ENCODE measurements at regions not wholly inside any gene's neighbourhood (a gene's known extent, or its start where the extent isn't known, plus 50 kb on each side); places are given as distances from the start of the nearest gene placed in this dataset.

DNA sequence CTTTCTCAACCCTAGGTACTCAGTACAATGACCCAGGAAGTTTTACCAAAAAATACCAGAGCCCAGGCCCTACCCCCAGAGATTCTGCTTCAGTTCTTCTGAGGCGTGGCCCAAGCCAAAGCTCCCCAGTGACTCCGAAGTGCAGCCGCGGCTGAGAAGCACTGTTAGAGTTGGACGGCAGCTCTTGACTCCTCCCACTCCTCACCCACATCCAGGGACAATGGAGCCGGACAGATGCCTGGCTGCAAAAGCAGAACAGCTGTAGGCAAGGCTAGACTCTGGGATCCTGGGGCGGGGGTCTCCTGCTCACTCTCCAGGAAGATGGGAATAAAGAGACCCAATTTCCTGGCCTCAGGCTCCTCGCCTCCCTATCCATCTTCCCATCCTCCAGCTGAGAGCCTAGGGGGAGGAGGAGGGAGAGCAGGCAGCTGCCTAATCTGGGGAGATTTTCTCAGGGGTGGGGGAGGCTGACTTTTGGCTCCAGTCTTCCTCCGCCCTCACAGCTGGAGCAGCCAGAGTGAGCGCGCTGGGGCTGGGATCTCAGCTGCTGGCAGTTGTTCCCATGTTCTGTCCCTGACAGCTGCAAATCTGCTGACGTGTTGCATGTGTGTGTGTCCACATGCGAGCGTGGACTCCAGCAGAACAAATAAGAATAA, 223.8 kb downstream of the OPA1 start:
- TF ChIP-seq CBX3 (IDR thresholded peaks at IDR 0.05; ENCODE audit: low read depth) = no peak
- TF ChIP-seq EZH2 (IDR thresholded peaks at IDR 0.05) = no peak
- TF ChIP-seq ZNF274 (IDR thresholded peaks at IDR 0.05; ENCODE audit: low read depth, low read length) = no peak
- TF ChIP-seq RAD21 (IDR thresholded peaks at IDR 0.05; ENCODE audit: low read depth) = no peak
- TF ChIP-seq, protein P1, sequence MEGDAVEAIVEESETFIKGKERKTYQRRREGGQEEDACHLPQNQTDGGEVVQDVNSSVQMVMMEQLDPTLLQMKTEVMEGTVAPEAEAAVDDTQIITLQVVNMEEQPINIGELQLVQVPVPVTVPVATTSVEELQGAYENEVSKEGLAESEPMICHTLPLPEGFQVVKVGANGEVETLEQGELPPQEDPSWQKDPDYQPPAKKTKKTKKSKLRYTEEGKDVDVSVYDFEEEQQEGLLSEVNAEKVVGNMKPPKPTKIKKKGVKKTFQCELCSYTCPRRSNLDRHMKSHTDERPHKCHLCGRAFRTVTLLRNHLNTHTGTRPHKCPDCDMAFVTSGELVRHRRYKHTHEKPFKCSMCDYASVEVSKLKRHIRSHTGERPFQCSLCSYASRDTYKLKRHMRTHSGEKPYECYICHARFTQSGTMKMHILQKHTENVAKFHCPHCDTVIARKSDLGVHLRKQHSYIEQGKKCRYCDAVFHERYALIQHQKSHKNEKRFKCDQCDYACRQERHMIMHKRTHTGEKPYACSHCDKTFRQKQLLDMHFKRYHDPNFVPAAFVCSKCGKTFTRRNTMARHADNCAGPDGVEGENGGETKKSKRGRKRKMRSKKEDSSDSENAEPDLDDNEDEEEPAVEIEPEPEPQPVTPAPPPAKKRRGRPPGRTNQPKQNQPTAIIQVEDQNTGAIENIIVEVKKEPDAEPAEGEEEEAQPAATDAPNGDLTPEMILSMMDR (IDR thresholded peaks at IDR 0.05 in 2 of 3, conservative IDR thresholded peaks at IDR 0.05 in 1 of 3; ENCODE audit: borderline replicate concordance in 1 of 3, insufficient read depth in 1 of 3, low read depth in 2 of 3, low read length in 2 of 3) = no peak
- TF ChIP-seq FOSL1 (IDR thresholded peaks at IDR 0.05; ENCODE audit: low read depth) = no peak
- TF ChIP-seq TCF7L2 (IDR thresholded peaks at IDR 0.05; ENCODE audit: borderline replicate concordance, extremely low read depth, insufficient read depth, insufficient read length) = no peak
- TF ChIP-seq, protein P2, sequence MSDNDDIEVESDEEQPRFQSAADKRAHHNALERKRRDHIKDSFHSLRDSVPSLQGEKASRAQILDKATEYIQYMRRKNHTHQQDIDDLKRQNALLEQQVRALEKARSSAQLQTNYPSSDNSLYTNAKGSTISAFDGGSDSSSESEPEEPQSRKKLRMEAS (IDR thresholded peaks at IDR 0.05) = no peak
- no peak for TF ChIP-seq EZH2phosphoT487 (IDR thresholded peaks at IDR 0.05; ENCODE audit: borderline replicate concordance)
- TF ChIP-seq SIN3A (IDR thresholded peaks at IDR 0.05; ENCODE audit: low read depth) = no peak
- no TSS peak for BruUV-seq (replicated peaks)
- CTCF ChIA-PET = no interaction called here

More for the DNA sequence above, 223.8 kb downstream of the OPA1 start:
- Histone ChIP-seq H3K27ac (ENCODE audit: low read depth, low read length) (no peak overlapping the region), H3K27me3 (ENCODE audit: insufficient read depth, low read length) (no peaks in the 10 kb centered on the region), H3K36me3 (ENCODE audit: control insufficient read depth in 1 of 2, insufficient read depth in 2 of 2, low read length in 2 of 2) (no peaks in the 10 kb centered on the region), H3K9me2 (ENCODE audit: insufficient read depth) (no peaks in the 10 kb centered on the region), H4K20me1 (ENCODE audit: insufficient read depth) (no peaks in the 10 kb centered on the region), H3K9me3 (ENCODE audit: control insufficient read depth in 1 of 2, insufficient read depth in 1 of 2, low read depth in 1 of 2, low read length in 2 of 2) (no peaks in the 10 kb centered on the region), H3K9ac (ENCODE audit: low read length) (no peak overlapping the region), H2AFZ (ENCODE audit: low read depth, low read length, poor library complexity, severe bottlenecking) (no peak overlapping the region), H3K4me3 (replicated peaks in 1 of 2; ENCODE audit: low read depth in 1 of 2, low read length in 2 of 2) (no peak overlapping the region), H3K79me2 (ENCODE audit: insufficient read depth, low read length) (no peaks in the 10 kb centered on the region), H3K4me1 (ENCODE audit: control insufficient read depth in 1 of 2, insufficient read depth in 2 of 2, low read length in 2 of 2) (no peaks in the 10 kb centered on the region), H3K4me2 (ENCODE audit: low read length) (no peak overlapping the region)
- RAD21 ChIA-PET (ENCODE audit: low non-redundant PET in 1 of 2, low total read pairs in 2 of 2, uncharacterized antibody in 2 of 2, unreplicated experiment in 2 of 2) = no interaction called here
- no peak for ATAC-seq
- intact Hi-C loops (cut with micrococcal nuclease) = no loop called here
- POLR2A ChIA-PET = no interaction called here
- DNase-seq (ENCODE audit: low read depth, low spot score) = no peak
